ENCODE measurements at regions not wholly inside any gene's neighbourhood (a gene's known extent, or its start where the extent isn't known, plus 50 kb on each side); places are given as distances from the start of the nearest gene placed in this dataset.

DNA sequence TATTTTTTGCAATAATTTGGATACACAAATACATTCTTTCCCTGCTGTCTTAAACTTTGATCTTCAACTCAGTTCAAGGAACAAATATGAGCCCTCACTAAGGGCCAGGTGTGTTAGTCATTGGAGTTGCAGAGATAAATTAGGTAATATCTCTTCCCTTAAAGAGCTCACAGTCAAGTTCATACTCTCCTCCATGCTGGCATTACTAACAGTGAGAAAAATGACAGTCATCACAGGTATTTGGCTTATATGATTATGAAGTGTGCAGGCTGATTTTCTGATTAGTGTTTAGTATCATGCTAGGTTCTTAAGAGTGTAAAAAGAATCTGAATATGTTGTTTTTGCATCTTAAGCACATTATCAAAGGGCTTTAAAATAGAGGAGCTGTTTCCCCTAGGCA lies 594.7 kb downstream of the CCER1 start:
- Mint-ChIP-seq H3K4me1 (ENCODE audit: low read depth) (no peaks in the 10 kb centered on the region), H3K9me3 (no peaks in the 10 kb centered on the region), H3K27me3 (no peaks in the 10 kb centered on the region), H3K36me3 (ENCODE audit: low read depth) (no peaks in the 10 kb centered on the region), H3K4me3 (no peak overlapping the region), H3K27ac (no peak overlapping the region)

DNA sequence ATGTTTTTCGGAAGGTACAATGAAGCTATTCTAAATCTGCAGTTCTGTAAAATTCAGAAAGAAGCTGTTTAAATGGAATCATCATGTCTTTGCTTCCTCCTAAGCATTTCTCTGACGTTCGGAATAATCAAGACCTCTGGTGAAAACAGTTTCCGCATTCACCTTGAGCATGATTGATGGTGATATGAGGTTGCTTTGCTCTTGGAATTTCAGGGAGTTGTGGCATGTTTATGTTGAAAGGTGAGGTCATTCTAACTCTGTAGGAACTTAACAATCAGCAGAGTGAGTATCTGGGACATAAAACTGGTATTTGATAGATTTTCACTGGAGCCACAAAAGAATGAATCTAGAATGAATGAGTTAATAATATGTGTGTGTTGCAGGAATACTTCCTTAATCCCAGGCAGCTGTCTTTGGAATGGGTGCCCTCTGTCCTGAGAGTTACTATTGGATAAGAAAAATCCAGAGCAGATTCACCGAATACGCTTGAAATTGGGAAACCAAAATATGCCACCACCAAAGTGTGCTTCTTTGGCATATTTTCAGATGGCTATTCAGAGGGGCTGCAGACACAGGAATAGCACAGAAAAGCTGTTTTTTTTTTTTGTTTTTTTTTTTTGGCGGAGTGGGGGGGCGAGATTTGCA lies 599.1 kb downstream of the CCER1 start:
- no peaks in the 10 kb centered on the region for H3K36me3 Mint-ChIP-seq (ENCODE audit: low read depth)
- H3K4me1 Mint-ChIP-seq (ENCODE audit: low read depth): no peaks in the 10 kb centered on the region
- H3K9me3 Mint-ChIP-seq: no peaks in the 10 kb centered on the region
- no peak overlapping the region for H3K4me3 Mint-ChIP-seq
- no peaks in the 10 kb centered on the region for H3K27me3 Mint-ChIP-seq
- no peak overlapping the region for H3K27ac Mint-ChIP-seq

DNA sequence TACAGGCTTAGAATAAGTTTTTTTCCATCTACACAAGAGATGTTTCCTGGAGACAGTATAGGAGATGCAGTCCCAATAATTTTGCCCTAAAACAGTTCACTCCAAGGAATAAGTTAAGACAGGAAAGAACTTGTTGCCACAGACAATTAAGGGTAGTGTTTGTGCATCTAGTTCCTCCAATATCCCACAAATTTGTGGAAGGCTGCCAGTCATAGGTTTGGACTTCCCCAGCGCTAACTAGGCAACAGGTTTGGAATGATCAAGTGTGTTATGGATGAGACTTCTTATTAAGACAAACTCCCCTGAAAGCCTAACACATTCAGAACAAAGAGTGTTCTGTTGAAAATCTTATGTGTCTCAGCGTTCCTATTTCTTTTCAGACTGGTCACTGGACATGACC lies 611.0 kb downstream of the CCER1 start:
- no peaks in the 10 kb centered on the region for H3K36me3 Mint-ChIP-seq (ENCODE audit: low read depth)
- no peak overlapping the region for H3K4me3 Mint-ChIP-seq
- H3K27me3 Mint-ChIP-seq: peaks cover 13% of the 10 kb centered on the region
- H3K27ac Mint-ChIP-seq: no peak overlapping the region
- H3K4me1 Mint-ChIP-seq (ENCODE audit: low read depth): no peaks in the 10 kb centered on the region
- no peaks in the 10 kb centered on the region for H3K9me3 Mint-ChIP-seq

DNA sequence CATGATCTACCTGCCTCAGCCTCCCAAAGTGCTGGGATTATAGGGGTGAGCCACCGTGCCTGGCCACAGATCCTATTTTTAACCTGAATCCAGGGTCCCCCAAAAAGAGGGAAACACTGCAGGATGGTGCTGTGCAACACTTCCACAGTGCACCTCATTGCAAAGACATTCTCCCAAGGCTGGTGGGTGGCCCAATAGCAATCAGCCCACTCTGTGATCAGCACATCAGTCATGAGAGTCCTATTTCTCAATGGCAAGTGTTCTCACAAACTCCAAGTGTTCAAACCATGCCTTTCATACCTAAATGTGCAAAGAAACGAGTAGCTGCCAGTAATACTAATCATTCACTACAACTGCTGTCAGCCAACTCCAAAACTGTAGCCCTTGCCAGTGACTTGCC lies 612.9 kb downstream of the CCER1 start:
- H3K4me3 Mint-ChIP-seq: no peak overlapping the region
- H3K4me1 Mint-ChIP-seq (ENCODE audit: low read depth): no peaks in the 10 kb centered on the region
- no peaks in the 10 kb centered on the region for H3K9me3 Mint-ChIP-seq
- peaks cover 19% of the 10 kb centered on the region for H3K27me3 Mint-ChIP-seq
- H3K36me3 Mint-ChIP-seq (ENCODE audit: low read depth): no peaks in the 10 kb centered on the region
- H3K27ac Mint-ChIP-seq: no peak overlapping the region

GRCh38 chr12:90339837-90340236 lies 615.1 kb downstream of the CCER1 start:
- H3K27ac Mint-ChIP-seq: no peak overlapping the region
- no peak overlapping the region for H3K4me3 Mint-ChIP-seq
- peaks cover 16% of the 10 kb centered on the region for H3K27me3 Mint-ChIP-seq
- no peaks in the 10 kb centered on the region for H3K9me3 Mint-ChIP-seq
- no peaks in the 10 kb centered on the region for H3K36me3 Mint-ChIP-seq (ENCODE audit: low read depth)
- no peaks in the 10 kb centered on the region for H3K4me1 Mint-ChIP-seq (ENCODE audit: low read depth)

DNA sequence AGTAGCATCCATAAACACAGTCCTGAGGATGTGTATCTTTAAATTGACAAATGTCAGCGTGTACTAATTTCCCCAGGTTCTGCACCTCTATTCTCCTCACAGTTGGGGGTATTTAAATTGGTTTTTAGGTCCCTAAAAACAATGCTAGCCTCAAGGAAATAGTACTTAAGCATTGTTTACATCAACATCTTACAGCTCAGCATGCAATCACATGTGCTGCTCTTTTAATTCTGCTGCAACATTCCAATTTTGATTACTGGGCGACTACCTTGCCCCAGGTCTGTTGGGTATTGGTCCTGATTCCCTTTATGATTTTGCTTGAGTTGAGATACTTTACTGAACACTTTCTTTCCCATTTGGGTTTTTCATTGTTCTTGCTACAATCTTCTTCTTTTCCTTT lies 616.6 kb downstream of the CCER1 start:
- Mint-ChIP-seq H3K27ac (no peak overlapping the region), H3K27me3 (peaks cover 16% of the 10 kb centered on the region), H3K4me1 (ENCODE audit: low read depth) (no peaks in the 10 kb centered on the region), H3K9me3 (no peaks in the 10 kb centered on the region), H3K4me3 (no peak overlapping the region), H3K36me3 (ENCODE audit: low read depth) (no peaks in the 10 kb centered on the region)

DNA sequence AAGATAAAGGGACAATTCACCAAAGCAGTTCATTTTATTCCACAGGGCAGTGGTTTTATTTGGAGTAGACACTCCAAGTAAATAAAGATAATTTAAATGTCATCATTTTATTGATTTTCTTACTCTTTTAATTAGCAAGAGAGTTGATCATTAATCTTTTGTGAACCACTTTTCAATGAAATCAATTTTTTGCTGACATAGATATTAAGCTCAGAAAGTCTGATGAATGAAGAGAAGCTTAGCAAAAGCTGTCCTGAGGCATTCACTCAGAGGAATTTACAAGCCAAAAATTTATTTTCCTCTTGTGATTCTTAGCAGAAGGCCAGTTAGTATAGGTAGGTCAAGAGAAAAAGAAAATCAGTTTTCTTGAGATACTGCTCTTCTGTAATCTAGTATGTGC lies 618.0 kb downstream of the CCER1 start:
- no peaks in the 10 kb centered on the region for H3K9me3 Mint-ChIP-seq
- H3K27me3 Mint-ChIP-seq: peaks cover 11% of the 10 kb centered on the region
- no peak overlapping the region for H3K27ac Mint-ChIP-seq
- no peaks in the 10 kb centered on the region for H3K4me1 Mint-ChIP-seq (ENCODE audit: low read depth)
- no peak overlapping the region for H3K4me3 Mint-ChIP-seq
- no peaks in the 10 kb centered on the region for H3K36me3 Mint-ChIP-seq (ENCODE audit: low read depth)

DNA sequence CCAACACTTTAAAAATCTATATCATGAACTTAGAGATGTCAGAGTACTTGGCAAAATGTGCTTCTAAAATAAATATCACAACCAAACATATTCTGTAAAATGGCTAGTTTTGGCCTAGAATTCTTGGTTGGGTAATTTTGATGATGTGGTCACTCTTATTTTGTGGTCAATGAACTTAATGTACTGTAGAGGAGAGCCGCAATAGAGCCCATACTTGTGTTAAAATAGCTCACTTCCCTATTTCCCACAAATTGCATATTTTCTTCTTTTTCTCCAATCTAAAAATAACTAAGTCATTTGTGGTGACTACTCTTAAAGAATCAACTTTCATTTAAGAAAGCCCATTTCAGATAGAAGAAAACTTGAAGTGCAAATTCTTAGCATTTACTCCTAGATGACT lies 619.4 kb downstream of the CCER1 start:
- Mint-ChIP-seq H3K9me3 (no peaks in the 10 kb centered on the region), H3K27ac (no peak overlapping the region), H3K4me1 (ENCODE audit: low read depth) (no peaks in the 10 kb centered on the region), H3K36me3 (ENCODE audit: low read depth) (no peaks in the 10 kb centered on the region), H3K27me3 (peaks cover 9% of the 10 kb centered on the region), H3K4me3 (no peak overlapping the region)

DNA sequence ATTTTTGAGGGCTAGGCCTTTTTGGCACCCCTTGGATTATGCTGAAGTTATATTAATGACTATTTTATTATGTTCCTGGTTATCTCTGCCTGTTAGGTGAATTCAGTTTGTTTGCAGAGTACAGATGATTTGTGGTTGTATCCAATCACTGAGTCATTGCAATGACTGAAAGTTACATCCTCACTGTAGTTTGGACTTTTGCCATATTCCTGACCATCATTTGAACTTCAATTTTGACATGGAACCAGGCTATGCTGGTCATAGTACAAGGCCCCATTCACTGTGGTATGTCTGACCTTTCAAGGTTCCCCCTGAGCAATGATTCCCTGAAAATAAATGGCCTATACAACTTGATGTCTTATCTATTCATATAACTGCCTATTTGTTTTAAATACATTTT lies 621.0 kb downstream of the CCER1 start:
- H3K36me3 Mint-ChIP-seq (ENCODE audit: low read depth): no peaks in the 10 kb centered on the region
- H3K4me3 Mint-ChIP-seq: no peak overlapping the region
- H3K4me1 Mint-ChIP-seq (ENCODE audit: low read depth): no peaks in the 10 kb centered on the region

GRCh38 chr12:90333424-90333823 lies 621.6 kb downstream of the CCER1 start:
- no peak overlapping the region for H3K27ac Mint-ChIP-seq
- no peaks in the 10 kb centered on the region for H3K4me1 Mint-ChIP-seq (ENCODE audit: low read depth)
- H3K9me3 Mint-ChIP-seq: no peaks in the 10 kb centered on the region
- no peak overlapping the region for H3K4me3 Mint-ChIP-seq
- no peaks in the 10 kb centered on the region for H3K36me3 Mint-ChIP-seq (ENCODE audit: low read depth)
- peaks cover under 1% of the 10 kb centered on the region for H3K27me3 Mint-ChIP-seq

More for the DNA sequence above, 621.0 kb downstream of the CCER1 start:
- peaks cover 5% of the 10 kb centered on the region for H3K27me3 Mint-ChIP-seq
- no peaks in the 10 kb centered on the region for H3K9me3 Mint-ChIP-seq
- H3K27ac Mint-ChIP-seq: no peak overlapping the region

- no peaks in the 10 kb centered on the region for H3K36me3 Mint-ChIP-seq (ENCODE audit: low read depth)
- H3K4me3 Mint-ChIP-seq: no peak overlapping the region
- no peak overlapping the region for H3K27ac Mint-ChIP-seq
- no peaks in the 10 kb centered on the region for H3K4me1 Mint-ChIP-seq (ENCODE audit: low read depth)
- no peaks in the 10 kb centered on the region for H3K9me3 Mint-ChIP-seq
- no peaks in the 10 kb centered on the region for H3K27me3 Mint-ChIP-seq
These were observed 623.2 kb downstream of the CCER1 start for GRCh38 chr12:90331821-90332220.

GRCh38 chr12:90331262-90331661 lies 622.6 kb upstream of the ATP2B1 start:
- Mint-ChIP-seq H3K4me3 (no peak overlapping the region), H3K4me1 (ENCODE audit: low read depth) (no peaks in the 10 kb centered on the region), H3K27ac (no peak overlapping the region), H3K9me3 (no peaks in the 10 kb centered on the region), H3K27me3 (no peaks in the 10 kb centered on the region), H3K36me3 (ENCODE audit: low read depth) (no peaks in the 10 kb centered on the region)

DNA sequence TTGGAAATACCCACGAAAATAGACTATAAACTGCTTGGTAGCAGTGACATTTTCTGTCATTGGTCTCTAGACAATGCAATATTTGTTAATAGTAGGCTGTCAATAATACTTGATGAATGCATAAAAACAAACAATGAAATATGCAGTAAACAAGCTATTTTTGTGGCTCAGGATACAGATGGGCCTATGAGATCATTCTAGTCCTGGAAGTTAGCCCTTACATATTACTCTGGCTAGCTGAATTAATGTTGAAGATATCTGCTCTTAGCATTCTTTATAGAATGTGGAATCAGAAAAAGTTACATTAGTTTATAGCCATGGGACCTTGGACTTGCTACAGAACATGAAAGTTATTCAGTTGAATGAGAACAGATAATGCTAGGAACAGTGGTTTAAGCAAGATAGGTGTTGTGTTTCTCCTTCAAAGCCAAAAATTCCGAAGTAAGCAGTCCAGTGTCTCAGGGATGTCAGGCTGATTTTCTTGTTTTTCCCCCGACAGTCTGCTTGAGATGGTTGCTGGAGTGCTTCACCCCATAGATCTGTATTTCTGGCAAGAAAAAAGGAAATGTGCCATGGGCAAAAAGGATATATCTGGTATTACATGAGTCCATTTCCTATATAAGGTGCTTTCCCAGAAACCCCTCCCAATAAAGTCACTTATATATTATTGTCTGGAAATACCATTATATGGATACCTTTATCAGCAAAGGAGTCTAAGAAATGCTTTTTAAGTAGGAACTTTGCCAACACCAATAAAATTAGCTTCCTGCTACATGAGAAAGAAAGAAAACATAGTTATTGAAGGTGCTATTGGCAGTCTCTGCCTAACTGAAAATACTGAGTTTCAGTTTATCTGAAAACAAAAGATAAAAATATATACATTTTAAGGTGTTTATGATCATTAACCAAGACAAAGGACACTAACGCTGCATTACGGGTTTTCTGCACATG lies 619.4 kb upstream of the ATP2B1 start:
- Mint-ChIP-seq H3K36me3 (ENCODE audit: low read depth) (no peaks in the 10 kb centered on the region), H3K4me1 (ENCODE audit: low read depth) (no peaks in the 10 kb centered on the region), H3K27ac (no peak overlapping the region), H3K27me3 (no peaks in the 10 kb centered on the region), H3K9me3 (no peaks in the 10 kb centered on the region), H3K4me3 (no peak overlapping the region)

DNA sequence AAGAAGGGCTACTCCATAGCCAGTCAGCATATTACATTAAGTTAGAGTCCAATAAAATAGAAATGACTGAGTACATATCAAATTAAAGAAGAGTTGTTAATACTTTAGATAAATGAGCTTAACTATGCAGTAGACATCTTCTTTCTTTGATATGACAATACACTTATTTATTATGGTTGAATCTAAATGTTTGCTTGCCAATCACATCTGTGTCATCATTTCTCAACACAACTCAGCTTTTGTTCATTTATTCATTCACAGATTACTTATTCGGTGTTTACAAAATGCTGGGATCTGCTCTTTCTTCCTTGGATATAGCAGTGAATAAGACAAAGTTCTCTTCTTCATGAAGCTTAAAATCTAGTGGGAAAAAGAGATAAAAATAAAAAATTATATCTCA lies 614.6 kb upstream of the ATP2B1 start:
- no peak overlapping the region for H3K27ac Mint-ChIP-seq
- H3K27me3 Mint-ChIP-seq: peaks cover 4% of the 10 kb centered on the region
- no peaks in the 10 kb centered on the region for H3K36me3 Mint-ChIP-seq (ENCODE audit: low read depth)
- H3K4me1 Mint-ChIP-seq (ENCODE audit: low read depth): no peaks in the 10 kb centered on the region
- H3K4me3 Mint-ChIP-seq: no peak overlapping the region
- H3K9me3 Mint-ChIP-seq: no peaks in the 10 kb centered on the region

DNA sequence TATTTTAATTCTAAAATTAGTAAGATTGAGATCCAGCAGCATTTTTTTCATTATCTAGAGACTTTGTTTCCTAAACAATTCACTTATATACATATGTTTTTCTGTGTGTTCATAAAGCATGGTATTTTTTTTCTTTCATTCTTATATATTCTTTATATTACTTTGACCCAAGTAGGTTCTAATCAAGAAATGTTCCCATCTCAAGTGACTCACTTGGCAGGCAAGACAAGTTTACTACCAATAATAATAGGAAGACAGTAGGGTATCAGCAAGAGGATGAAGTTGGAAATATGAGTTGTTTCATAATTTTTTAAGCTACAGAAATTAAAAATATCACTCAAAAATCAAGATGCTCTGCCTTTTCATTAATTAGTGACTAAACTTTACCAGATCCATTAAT lies 613.4 kb upstream of the ATP2B1 start:
- no peaks in the 10 kb centered on the region for H3K36me3 Mint-ChIP-seq (ENCODE audit: low read depth)
- no peaks in the 10 kb centered on the region for H3K4me1 Mint-ChIP-seq (ENCODE audit: low read depth)
- no peaks in the 10 kb centered on the region for H3K9me3 Mint-ChIP-seq
- H3K4me3 Mint-ChIP-seq: no peak overlapping the region
- H3K27ac Mint-ChIP-seq: no peak overlapping the region
- peaks cover 4% of the 10 kb centered on the region for H3K27me3 Mint-ChIP-seq
